Activated CD8-positive, alpha-beta T cell treated with anti-CD3 and anti-CD28 coated beads for 36 hours (primary cell): ENCODE measurements at regions not wholly inside any gene's neighbourhood (a gene's known extent, or its start where the extent isn't known, plus 50 kb on each side); places are given as distances from the start of the nearest gene placed in this dataset.

Experiments
- ATAC-seq: fragments of 200-7000 bp; cut with Tn5 transposase; one replicate; pipeline ENCODE4 v1.10.0; 2021; ENCODE audit warnings: mild to moderate bottlenecking, moderate library complexity
- CTCF ChIA-PET: fragments of 350-600 bp; sonication (Branson Sonifier 250); formaldehyde crosslinking; loops from one replicate; lab custom pipeline; 2021; ENCODE audit warnings: antibody characterized with exemption; lab: Charles Lee
- POLR2A ChIA-PET: fragments of 350-600 bp; sonication (Branson Sonifier 250); formaldehyde crosslinking; loops from one replicate; lab custom pipeline; 2021; ENCODE audit warnings: antibody characterized with exemption; lab: Charles Lee
- DNase-seq: peaks from one replicate; pipeline ENCODE4 v3.0.0-alpha.2; 2020
- H3K27ac Mint-ChIP-seq: one replicate; pipeline ENCODE4 v1.8.0; 2021; ENCODE audit warnings: mild to moderate bottlenecking, mixed read lengths
- H3K27me3 Mint-ChIP-seq: one replicate; pipeline ENCODE4 v1.8.0; 2021; ENCODE audit warnings: mixed read lengths
- H3K36me3 Mint-ChIP-seq: one replicate; pipeline ENCODE4 v1.8.0; 2021; ENCODE audit warnings: low read depth, mixed read lengths
- H3K4me1 Mint-ChIP-seq: one replicate; pipeline ENCODE4 v1.8.0; 2021; ENCODE audit warnings: low read depth, mixed read lengths
- H3K4me3 Mint-ChIP-seq: one replicate; pipeline ENCODE4 v1.8.0; 2021; ENCODE audit warnings: mild to moderate bottlenecking, moderate library complexity, mixed read lengths
- H3K9me3 Mint-ChIP-seq: one replicate; pipeline ENCODE4 v1.8.0; 2021; ENCODE audit warnings: mixed read lengths
- intact Hi-C: fragments of 100-400 bp; cut with micrococcal nuclease; formaldehyde crosslinking; loops from one replicate; pipeline ENCODE4 v1.10.0; 2022
- TF ChIP-seq, protein P1 (sequence below): fragments of 200-600 bp; IDR thresholded peaks from one replicate; pipeline ENCODE4 v1.8.0; 2022; ENCODE audit warnings: antibody characterized with exemption, mild to moderate bottlenecking

DNA sequence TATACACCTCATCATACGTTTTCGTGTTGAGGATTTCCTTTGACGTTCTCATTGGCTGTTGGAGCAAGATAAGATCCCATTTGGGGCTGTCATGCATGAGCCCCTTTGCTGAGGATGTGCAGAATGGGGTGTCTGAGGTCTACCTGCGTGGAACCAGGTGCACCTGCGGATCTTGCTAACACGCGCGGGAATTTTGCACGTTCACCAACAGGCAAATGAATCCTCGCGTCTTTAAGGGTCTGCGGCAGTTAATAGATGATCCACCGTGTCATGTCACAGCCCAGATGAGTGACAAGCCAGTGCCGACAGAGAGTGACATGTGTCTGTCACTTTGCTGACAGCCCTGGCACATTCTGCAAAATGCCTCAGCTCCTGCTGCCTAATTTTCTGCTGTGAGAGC lies 56.3 kb upstream of the SHOX start:
- TF ChIP-seq, protein P1, sequence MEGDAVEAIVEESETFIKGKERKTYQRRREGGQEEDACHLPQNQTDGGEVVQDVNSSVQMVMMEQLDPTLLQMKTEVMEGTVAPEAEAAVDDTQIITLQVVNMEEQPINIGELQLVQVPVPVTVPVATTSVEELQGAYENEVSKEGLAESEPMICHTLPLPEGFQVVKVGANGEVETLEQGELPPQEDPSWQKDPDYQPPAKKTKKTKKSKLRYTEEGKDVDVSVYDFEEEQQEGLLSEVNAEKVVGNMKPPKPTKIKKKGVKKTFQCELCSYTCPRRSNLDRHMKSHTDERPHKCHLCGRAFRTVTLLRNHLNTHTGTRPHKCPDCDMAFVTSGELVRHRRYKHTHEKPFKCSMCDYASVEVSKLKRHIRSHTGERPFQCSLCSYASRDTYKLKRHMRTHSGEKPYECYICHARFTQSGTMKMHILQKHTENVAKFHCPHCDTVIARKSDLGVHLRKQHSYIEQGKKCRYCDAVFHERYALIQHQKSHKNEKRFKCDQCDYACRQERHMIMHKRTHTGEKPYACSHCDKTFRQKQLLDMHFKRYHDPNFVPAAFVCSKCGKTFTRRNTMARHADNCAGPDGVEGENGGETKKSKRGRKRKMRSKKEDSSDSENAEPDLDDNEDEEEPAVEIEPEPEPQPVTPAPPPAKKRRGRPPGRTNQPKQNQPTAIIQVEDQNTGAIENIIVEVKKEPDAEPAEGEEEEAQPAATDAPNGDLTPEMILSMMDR: no peak
- H3K36me3 Mint-ChIP-seq: no peaks in the 10 kb centered on the region
- intact Hi-C loops: no loop called here
- ATAC-seq: peak; percentile 41
- H3K9me3 Mint-ChIP-seq: peaks cover 8% of the 10 kb centered on the region
- H3K27ac Mint-ChIP-seq: no peak overlapping the region
- POLR2A ChIA-PET: no interaction called here
- CTCF ChIA-PET: no interaction called here
- peak; percentile 30 for DNase-seq
- H3K4me3 Mint-ChIP-seq: no peak overlapping the region
- H3K4me1 Mint-ChIP-seq: no peaks in the 10 kb centered on the region
- H3K27me3 Mint-ChIP-seq: peaks cover 3% of the 10 kb centered on the region

DNA sequence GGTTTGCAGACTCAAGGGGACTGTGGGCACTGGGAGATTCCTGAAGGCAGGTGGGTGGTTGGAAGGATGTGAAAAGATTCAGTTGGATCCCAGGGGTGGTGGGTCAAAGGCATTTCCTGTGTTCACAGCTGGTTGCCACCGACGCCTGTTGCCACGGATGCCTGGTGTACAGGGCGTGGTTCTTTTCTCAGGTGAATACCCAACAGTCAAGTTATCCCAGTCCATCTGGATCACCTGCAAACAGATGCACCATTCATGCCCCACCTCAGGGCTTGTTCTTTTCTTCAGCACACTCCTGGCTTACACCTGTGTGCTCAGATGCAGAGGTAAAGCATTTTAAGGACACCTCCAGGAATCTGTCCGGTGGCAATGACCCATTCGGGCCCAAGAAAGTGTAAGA lies 55.8 kb upstream of the SHOX start:
- ChIA-PET CTCF (no interaction called here), POLR2A (no interaction called here)
- Mint-ChIP-seq H3K4me1 (no peaks in the 10 kb centered on the region), H3K36me3 (no peaks in the 10 kb centered on the region), H3K27me3 (peaks cover 3% of the 10 kb centered on the region), H3K27ac (no peak overlapping the region), H3K9me3 (peaks cover 8% of the 10 kb centered on the region), H3K4me3 (no peak overlapping the region)
- peak; percentile 3 for DNase-seq
- no peak for ATAC-seq
- intact Hi-C loops: no loop called here
- TF ChIP-seq, protein P1: no peak

DNA sequence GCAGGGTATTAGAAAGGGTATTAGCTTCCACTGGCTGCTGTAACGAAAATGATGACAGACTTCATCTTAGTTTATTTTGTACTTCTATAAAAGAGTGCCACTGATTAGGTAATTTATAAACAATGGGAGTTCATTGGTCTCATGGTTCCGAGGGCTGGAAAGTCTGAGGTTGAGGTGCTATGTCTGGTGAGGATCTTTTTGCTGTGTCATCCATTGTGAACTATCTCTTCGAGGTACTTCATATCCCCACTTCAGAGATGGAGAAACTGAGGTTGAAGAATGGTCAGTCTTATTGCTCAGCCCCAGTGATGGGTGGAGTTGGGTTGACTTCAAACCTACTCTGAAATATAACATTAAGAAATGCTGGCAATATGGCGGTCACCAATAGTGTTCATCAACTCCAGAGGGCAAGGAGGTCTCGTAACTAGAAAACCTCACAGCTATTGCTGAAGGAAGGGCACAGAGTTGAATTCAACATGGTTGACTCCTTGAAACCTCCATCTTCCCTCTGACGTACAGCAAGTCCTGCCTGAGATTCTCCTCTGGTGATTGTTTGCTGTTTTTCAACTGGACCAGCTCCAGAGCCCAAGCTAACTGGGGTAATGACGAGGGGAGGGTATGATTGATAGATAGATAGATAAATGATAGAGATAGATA lies 53.6 kb upstream of the SHOX start:
- H3K4me3 Mint-ChIP-seq: no peak overlapping the region
- CTCF ChIA-PET: no interaction called here
- intact Hi-C loops: no loop called here
- peaks cover 4% of the 10 kb centered on the region for H3K27me3 Mint-ChIP-seq
- H3K4me1 Mint-ChIP-seq: no peaks in the 10 kb centered on the region
- no peak for DNase-seq
- no peak overlapping the region for H3K27ac Mint-ChIP-seq
- peaks cover 8% of the 10 kb centered on the region for H3K9me3 Mint-ChIP-seq
- TF ChIP-seq, protein P1: no peak
- POLR2A ChIA-PET: no interaction called here
- ATAC-seq: no peak
- H3K36me3 Mint-ChIP-seq: no peaks in the 10 kb centered on the region

DNA sequence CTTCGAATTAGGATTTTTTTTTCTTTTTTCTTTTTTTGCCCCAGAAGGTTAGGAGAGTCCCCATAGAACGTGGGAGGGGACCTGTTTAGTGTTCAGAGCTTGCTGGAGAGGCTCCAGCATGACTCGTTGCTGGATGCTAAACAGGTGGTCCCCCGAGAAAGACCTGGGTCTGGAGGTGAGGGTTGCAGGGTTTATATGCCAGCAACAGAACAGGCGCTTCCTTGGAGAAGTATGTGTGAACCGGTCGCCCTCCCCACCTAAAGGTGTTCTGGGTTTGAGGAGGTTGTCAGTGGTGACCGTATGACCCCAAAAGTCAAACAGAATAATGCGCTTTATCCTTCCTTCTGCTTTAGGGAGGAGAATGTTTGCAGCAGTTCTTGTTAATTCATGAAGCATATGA lies 52.1 kb upstream of the SHOX start:
- DNase-seq: peak; percentile 9
- Mint-ChIP-seq H3K27ac (no peak overlapping the region), H3K9me3 (peaks cover 8% of the 10 kb centered on the region), H3K4me3 (no peak overlapping the region), H3K4me1 (no peaks in the 10 kb centered on the region), H3K27me3 (peaks cover 4% of the 10 kb centered on the region), H3K36me3 (no peaks in the 10 kb centered on the region)
- peak; percentile 42 for ATAC-seq
- ChIA-PET CTCF (no interaction called here), POLR2A (no interaction called here)
- intact Hi-C loops: no loop called here
- TF ChIP-seq, protein P1: no peak

DNA sequence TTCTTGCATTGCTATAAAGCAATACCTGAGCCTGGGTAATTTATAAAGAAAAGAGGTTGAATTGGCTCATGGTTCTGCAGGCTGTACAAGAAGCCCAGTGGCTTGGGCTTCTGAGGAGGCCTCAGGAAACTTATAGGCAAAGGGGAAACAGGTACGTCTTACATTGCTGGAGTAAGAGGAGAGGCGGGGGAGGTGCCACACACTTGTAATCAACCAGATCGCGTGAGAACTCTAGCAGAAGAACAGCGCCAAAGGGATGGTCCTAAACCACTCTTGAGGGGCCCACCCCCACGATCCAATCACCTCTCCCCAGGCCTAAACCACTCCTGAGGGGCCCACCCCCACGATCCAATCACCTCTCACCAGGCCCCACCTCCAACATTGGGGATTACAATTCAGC lies 50.6 kb upstream of the SHOX start:
- Mint-ChIP-seq H3K4me1 (no peaks in the 10 kb centered on the region), H3K36me3 (no peaks in the 10 kb centered on the region), H3K27ac (no peak overlapping the region), H3K4me3 (no peak overlapping the region), H3K27me3 (peaks cover 4% of the 10 kb centered on the region), H3K9me3 (peaks cover 8% of the 10 kb centered on the region)
- POLR2A ChIA-PET: no interaction called here
- TF ChIP-seq, protein P1: no peak
- CTCF ChIA-PET: no interaction called here
- ATAC-seq (no peak), DNase-seq (peak; percentile 10)
- intact Hi-C loops: no loop called here
